GM23338 (cell line): ENCODE measurements at regions not wholly inside any gene's neighbourhood (a gene's known extent, or its start where the extent isn't known, plus 50 kb on each side); places are given as distances from the start of the nearest gene placed in this dataset.

Experiments used
- CREB1 ChIP-seq: fragments of 250-450 bp; sonication (Bioruptor Pico); IDR thresholded peaks from 2 replicates; pipeline ENCODE4 v1.5.0; 2020; ENCODE audit warnings: low read depth, mild to moderate bottlenecking, moderate library complexity
- CTCF ChIP-seq, 2 experiments: fragments of 200-600 bp in 1 of 2; sonication (generic) in 1 of 2; conservative IDR thresholded peaks; 2 replicates each; pipeline versions ENCODE4 v1.5.1 to v1.6.1; 2016 to 2017; ENCODE audit warnings: antibody characterized with exemption in 2 of 2, low read depth in 2 of 2, mild to moderate bottlenecking in 2 of 2, moderate library complexity in 1 of 2
- EZH2 ChIP-seq: fragments of 200-600 bp; sonication (generic); IDR thresholded peaks from one replicate; pipeline ENCODE4 v1.8.0; 2017; ENCODE audit warnings: antibody characterized with exemption, mild to moderate bottlenecking, low read depth; ENCODE audit not compliant: unreplicated experiment
- EZH2phosphoT487 ChIP-seq: fragments of 200-600 bp; sonication (generic); IDR thresholded peaks from one replicate; pipeline ENCODE4 v1.8.1; 2018; ENCODE audit warnings: antibody characterized with exemption; ENCODE audit not compliant: unreplicated experiment
- JUNB ChIP-seq: IDR thresholded peaks from one replicate; pipeline ENCODE4 v1.6.1; 2016; ENCODE audit warnings: antibody characterized with exemption; ENCODE audit not compliant: unreplicated experiment
- NANOG ChIP-seq: IDR thresholded peaks from 2 replicates; pipeline ENCODE4 v1.6.1; 2016; ENCODE audit warnings: antibody characterized with exemption, borderline replicate concordance
- POLR2AphosphoS5 ChIP-seq: IDR thresholded peaks from 2 replicates; pipeline ENCODE4 v1.6.1; 2016; ENCODE audit warnings: antibody characterized with exemption, low read depth
- STAT1 ChIP-seq: IDR thresholded peaks from one replicate; pipeline ENCODE4 v1.6.1; 2016; ENCODE audit warnings: antibody characterized with exemption; ENCODE audit not compliant: unreplicated experiment
- ZNF114 ChIP-seq: fragments of 250-450 bp; sonication (Bioruptor Pico); IDR thresholded peaks from 2 replicates; pipeline ENCODE4 v1.5.0; 2020; ENCODE audit warnings: mild to moderate bottlenecking, moderate library complexity
- ZNF331 ChIP-seq: fragments of 250-450 bp; sonication (Bioruptor Pico); IDR thresholded peaks from 2 replicates; pipeline ENCODE4 v1.5.0; 2020; ENCODE audit warnings: low read depth, mild to moderate bottlenecking, moderate library complexity
- TF ChIP-seq, protein P1 (sequence below): IDR thresholded peaks from one replicate; pipeline ENCODE4 v1.6.1; 2018; ENCODE audit warnings: antibody characterized with exemption; ENCODE audit not compliant: unreplicated experiment
- TF ChIP-seq, protein P2 (sequence below): IDR thresholded peaks from 2 replicates; pipeline ENCODE4 v1.6.1; 2016; ENCODE audit warnings: antibody characterized with exemption

GRCh38 chr14:22463763-22464173 lies 125.3 kb downstream of the DAD1 start:
- TF ChIP-seq CTCF (conservative IDR thresholded peaks at IDR 0.05; ENCODE audit: low read depth in 2 of 2): no peak
- TF ChIP-seq POLR2AphosphoS5: no peak
- no peak for TF ChIP-seq EZH2
- no peak for TF ChIP-seq ZNF331 (CRISPR knock-in tag)
- TF ChIP-seq EZH2phosphoT487: no peak
- TF ChIP-seq, protein P1, sequence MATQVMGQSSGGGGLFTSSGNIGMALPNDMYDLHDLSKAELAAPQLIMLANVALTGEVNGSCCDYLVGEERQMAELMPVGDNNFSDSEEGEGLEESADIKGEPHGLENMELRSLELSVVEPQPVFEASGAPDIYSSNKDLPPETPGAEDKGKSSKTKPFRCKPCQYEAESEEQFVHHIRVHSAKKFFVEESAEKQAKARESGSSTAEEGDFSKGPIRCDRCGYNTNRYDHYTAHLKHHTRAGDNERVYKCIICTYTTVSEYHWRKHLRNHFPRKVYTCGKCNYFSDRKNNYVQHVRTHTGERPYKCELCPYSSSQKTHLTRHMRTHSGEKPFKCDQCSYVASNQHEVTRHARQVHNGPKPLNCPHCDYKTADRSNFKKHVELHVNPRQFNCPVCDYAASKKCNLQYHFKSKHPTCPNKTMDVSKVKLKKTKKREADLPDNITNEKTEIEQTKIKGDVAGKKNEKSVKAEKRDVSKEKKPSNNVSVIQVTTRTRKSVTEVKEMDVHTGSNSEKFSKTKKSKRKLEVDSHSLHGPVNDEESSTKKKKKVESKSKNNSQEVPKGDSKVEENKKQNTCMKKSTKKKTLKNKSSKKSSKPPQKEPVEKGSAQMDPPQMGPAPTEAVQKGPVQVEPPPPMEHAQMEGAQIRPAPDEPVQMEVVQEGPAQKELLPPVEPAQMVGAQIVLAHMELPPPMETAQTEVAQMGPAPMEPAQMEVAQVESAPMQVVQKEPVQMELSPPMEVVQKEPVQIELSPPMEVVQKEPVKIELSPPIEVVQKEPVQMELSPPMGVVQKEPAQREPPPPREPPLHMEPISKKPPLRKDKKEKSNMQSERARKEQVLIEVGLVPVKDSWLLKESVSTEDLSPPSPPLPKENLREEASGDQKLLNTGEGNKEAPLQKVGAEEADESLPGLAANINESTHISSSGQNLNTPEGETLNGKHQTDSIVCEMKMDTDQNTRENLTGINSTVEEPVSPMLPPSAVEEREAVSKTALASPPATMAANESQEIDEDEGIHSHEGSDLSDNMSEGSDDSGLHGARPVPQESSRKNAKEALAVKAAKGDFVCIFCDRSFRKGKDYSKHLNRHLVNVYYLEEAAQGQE: no peak
- TF ChIP-seq, protein P2, sequence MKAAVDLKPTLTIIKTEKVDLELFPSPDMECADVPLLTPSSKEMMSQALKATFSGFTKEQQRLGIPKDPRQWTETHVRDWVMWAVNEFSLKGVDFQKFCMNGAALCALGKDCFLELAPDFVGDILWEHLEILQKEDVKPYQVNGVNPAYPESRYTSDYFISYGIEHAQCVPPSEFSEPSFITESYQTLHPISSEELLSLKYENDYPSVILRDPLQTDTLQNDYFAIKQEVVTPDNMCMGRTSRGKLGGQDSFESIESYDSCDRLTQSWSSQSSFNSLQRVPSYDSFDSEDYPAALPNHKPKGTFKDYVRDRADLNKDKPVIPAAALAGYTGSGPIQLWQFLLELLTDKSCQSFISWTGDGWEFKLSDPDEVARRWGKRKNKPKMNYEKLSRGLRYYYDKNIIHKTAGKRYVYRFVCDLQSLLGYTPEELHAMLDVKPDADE: no peak
- no peak for TF ChIP-seq CREB1 (CRISPR knock-in tag)
- no peak for TF ChIP-seq JUNB
- TF ChIP-seq ZNF114 (CRISPR knock-in tag): no peak
- no peak for TF ChIP-seq NANOG
- no peak for TF ChIP-seq STAT1
